Upper lobe of left lung (tissue), 6 donors: ENCODE measurements at regions not wholly inside any gene's neighbourhood (a gene's known extent, or its start where the extent isn't known, plus 50 kb on each side); places are given as distances from the start of the nearest gene placed in this dataset.

ENCODE experiments used
- ATAC-seq, 2 donors: fragments of 200-7000 bp; cut with Tn5 transposase; one replicate each; pipeline ENCODE4 v1.9.1; 2022; ENCODE audit warnings: mild to moderate bottlenecking in 2 of 2, moderate library complexity in 2 of 2; ENCODE audit not compliant: low FRiP score in 2 of 2
- DNase-seq, 2 donors: peaks; one replicate each; pipeline ENCODE4 v3.0.0-alpha.2; 2019 to 2020
- H3K27ac ChIP-seq, 4 donors: fragments of 200-600 bp; sonication (generic); one replicate each; pipeline ENCODE4 v1.5.1; 2016 to 2019
- H3K27me3 ChIP-seq, 4 donors: fragments of 200-600 bp; sonication (generic); one replicate each; pipeline ENCODE4 v1.5.1; 2017 to 2019
- H3K36me3 ChIP-seq, 4 donors: fragments of 200-600 bp; sonication (generic); one replicate each; pipeline ENCODE4 v1.5.1; 2016 to 2019
- H3K4me1 ChIP-seq, 4 donors: fragments of 200-600 bp; sonication (generic); one replicate each; pipeline ENCODE4 v1.5.1; 2018 to 2019
- H3K4me3 ChIP-seq, 4 donors: fragments of 200-600 bp; sonication (generic); one replicate each; pipeline ENCODE4 v1.5.1; 2017 to 2019; ENCODE audit warnings: mild to moderate bottlenecking in 2 of 4, moderate library complexity in 1 of 4
- H3K9me3 ChIP-seq, 4 donors: fragments of 200-600 bp; sonication (generic); one replicate each; pipeline ENCODE4 v1.5.1; 2018 to 2019
- CTCF ChIP-seq, 6 experiments: fragments of 450-650 bp in 4 of 6; fragments of 200-600 bp in 2 of 6; sonication (generic) in 2 of 6; IDR thresholded peaks; one replicate each; pipeline ENCODE4 v1.5.1; 2016 to 2019; ENCODE audit warnings: antibody characterized with exemption in 6 of 6
- EP300 ChIP-seq, 4 donors: sonication (generic); formaldehyde crosslinking; IDR thresholded peaks; one replicate each; pipeline ENCODE4 v1.5.1; 2017; ENCODE audit warnings: antibody characterized with exemption in 4 of 4, control low read depth in 2 of 4
- POLR2A ChIP-seq, 4 donors: fragments of 450-650 bp; IDR thresholded peaks; one replicate each; pipeline ENCODE4 v1.5.1; 2016 to 2017; ENCODE audit warnings: antibody characterized with exemption in 4 of 4, mild to moderate bottlenecking in 2 of 4
- POLR2AphosphoS5 ChIP-seq, 2 donors: sonication (generic); formaldehyde crosslinking; IDR thresholded peaks; one replicate each; pipeline ENCODE4 v1.5.1; 2017; ENCODE audit warnings: antibody characterized with exemption in 2 of 2
- WGBS, 2 donors: methylation state at CpG; one replicate each; pipeline ENCODE4 v1.1.5; 2017 to 2018; 5-methylcytosine and 5-hydroxymethylcytosine counted together
- donor health status: DM: no; HTN: no; CAD: no; lungs with moderate emphysema.
- donor health status: DM: no; HTN: yes; CAD: no; lungs with severe emphysema.

GRCh38 chr6:168867247-168868102 lies 386.2 kb downstream of the THBS2 start:
- H3K4me3 ChIP-seq: no peak overlapping the region

GRCh38 chr6:168866534-168866933 lies 387.1 kb downstream of the THBS2 start:
- ATAC-seq (peak; percentile 6 to 72), DNase-seq (no peak)
- Histone ChIP-seq H3K27ac (no peak overlapping the region), H3K4me3 (no peak overlapping the region), H3K27me3 (no peaks in the 10 kb centered on the region), H3K4me1 (no peaks in the 10 kb centered on the region), H3K36me3 (no peaks in the 10 kb centered on the region), H3K9me3 (no peaks in the 10 kb centered on the region)
- TF ChIP-seq POLR2AphosphoS5 (IDR thresholded peaks at IDR 0.05): no peak
- no peak for TF ChIP-seq CTCF (IDR thresholded peaks at IDR 0.05)
- TF ChIP-seq EP300 (IDR thresholded peaks at IDR 0.05): no peak
- no peak for TF ChIP-seq POLR2A (IDR thresholded peaks at IDR 0.05)
- WGBS, 2 donors: 64 to 80% methylated on average over 1 to 5 of the region's 5 CpGs

More at GRCh38 chr6:168867247-168868102, 386.2 kb downstream of the THBS2 start:
- Histone ChIP-seq H3K27ac (no peak overlapping the region), H3K9me3 (no peaks in the 10 kb centered on the region), H3K36me3 (no peaks in the 10 kb centered on the region), H3K27me3 (no peaks in the 10 kb centered on the region), H3K4me1 (no peaks in the 10 kb centered on the region)
- TF ChIP-seq CTCF (IDR thresholded peaks at IDR 0.05) (no peak), EP300 (IDR thresholded peaks at IDR 0.05) (no peak)
- WGBS, 2 donors: 89 to 90% methylated on average over 9 to 23 of the region's 23 CpGs
- ATAC-seq: peak in 1 of 2 donors; percentile 17
- DNase-seq: no peak

GRCh38 chr6:168865522-168865921 lies 388.1 kb downstream of the THBS2 start:
- Histone ChIP-seq H3K36me3 (no peaks in the 10 kb centered on the region), H3K27me3 (no peaks in the 10 kb centered on the region), H3K4me3 (no peak overlapping the region), H3K9me3 (no peaks in the 10 kb centered on the region), H3K27ac (no peak overlapping the region), H3K4me1 (no peaks in the 10 kb centered on the region)
- TF ChIP-seq CTCF (IDR thresholded peaks at IDR 0.05): no peak
- no peak for TF ChIP-seq EP300 (IDR thresholded peaks at IDR 0.05)
- no peak for TF ChIP-seq POLR2AphosphoS5 (IDR thresholded peaks at IDR 0.05)
- TF ChIP-seq POLR2A (IDR thresholded peaks at IDR 0.05): no peak
- no peak for DNase-seq
- ATAC-seq: no peak
- WGBS, 2 donors: 92 to 93% methylated on average over 4 of the region's 4 CpGs

GRCh38 chr6:168864541-168865460 lies 388.8 kb downstream of the THBS2 start:
- Histone ChIP-seq H3K4me3 (no peak overlapping the region), H3K27me3 (no peaks in the 10 kb centered on the region), H3K4me1 (no peaks in the 10 kb centered on the region), H3K27ac (no peak overlapping the region), H3K9me3 (no peaks in the 10 kb centered on the region), H3K36me3 (no peaks in the 10 kb centered on the region)
- WGBS, 2 donors: 70 to 80% methylated on average over 7 of the region's 7 CpGs
- DNase-seq: no peak
- TF ChIP-seq CTCF (IDR thresholded peaks at IDR 0.05) (no peak), EP300 (IDR thresholded peaks at IDR 0.05) (no peak), POLR2AphosphoS5 (IDR thresholded peaks at IDR 0.05) (no peak), POLR2A (IDR thresholded peaks at IDR 0.05) (no peak)
- ATAC-seq: no peak
